HG03097 (cell line): ENCODE measurements at regions not wholly inside any gene's neighbourhood (a gene's known extent, or its start where the extent isn't known, plus 50 kb on each side); places are given as distances from the start of the nearest gene placed in this dataset.
"Not testable (repeated sequence)": the region's sequence is repeated elsewhere in the genome, so short reads cannot be mapped to it uniquely, and the experiment has no call there.

Experiments used
- ATAC-seq: cut with Tn5 transposase; IDR thresholded peaks from one replicate; pipeline ENCODE4 v1.9.1; 2021; ENCODE audit not compliant: unreplicated experiment, low FRiP score

GRCh38 chr5:166257661-166258060 is 2033.8 kb upstream of the WWC1 start:
- ATAC-seq: no peak

GRCh38 chr5:166262395-166262794 is 2029.0 kb upstream of the WWC1 start:
- ATAC-seq: no peak

- ATAC-seq: no peak
Observed at GRCh38 chr5:166267907-166268306, 2023.5 kb upstream of the WWC1 start.

GRCh38 chr5:166270712-166271111 is 2020.7 kb upstream of the WWC1 start:
- no peak for ATAC-seq

GRCh38 chr5:166276006-166276405 is 2015.4 kb upstream of the WWC1 start:
- ATAC-seq: no peak

- no peak for ATAC-seq
Observed at GRCh38 chr5:166279828-166280227, 2011.6 kb upstream of the WWC1 start.

- no peak for ATAC-seq
Observed at GRCh38 chr5:166281433-166281832, 2010.0 kb upstream of the WWC1 start.

- no peak for ATAC-seq
Observed at GRCh38 chr5:166282939-166283338, 2008.5 kb upstream of the WWC1 start.

- ATAC-seq: no peak
Observed at GRCh38 chr5:166285361-166285760, 2006.1 kb upstream of the WWC1 start.

- ATAC-seq: no peak
Observed at GRCh38 chr5:166286832-166287231, 2004.6 kb upstream of the WWC1 start.

GRCh38 chr5:166287866-166288265 is 2003.6 kb upstream of the WWC1 start:
- ATAC-seq: no peak

GRCh38 chr5:166291800-166292199 is 1999.6 kb upstream of the WWC1 start:
- not testable (repeated sequence) for ATAC-seq

GRCh38 chr5:166293892-166294291 is 1997.6 kb upstream of the WWC1 start:
- ATAC-seq: no peak

- no peak for ATAC-seq
Observed at GRCh38 chr5:166302166-166302565, 1989.3 kb upstream of the WWC1 start.

- no peak for ATAC-seq
Observed at GRCh38 chr5:166317425-166317824, 1974.0 kb upstream of the WWC1 start.

- no peak for ATAC-seq
Observed at GRCh38 chr5:166320920-166321480, 1970.4 kb upstream of the WWC1 start.

GRCh38 chr5:166324372-166324771 is 1967.1 kb upstream of the WWC1 start:
- ATAC-seq: no peak

- no peak for ATAC-seq
Observed at GRCh38 chr5:166329149-166329800, 1962.2 kb upstream of the WWC1 start.

GRCh38 chr5:166330036-166330435 is 1961.4 kb upstream of the WWC1 start:
- no peak for ATAC-seq

GRCh38 chr5:166331521-166331920 is 1959.9 kb upstream of the WWC1 start:
- ATAC-seq: no peak

GRCh38 chr5:166338801-166339200 is 1952.6 kb upstream of the WWC1 start:
- no peak for ATAC-seq

- no peak for ATAC-seq
Observed at GRCh38 chr5:166340039-166340438, 1951.4 kb upstream of the WWC1 start.
